Caco-2 (cell line): ENCODE measurements at regions not wholly inside any gene's neighbourhood (a gene's known extent, or its start where the extent isn't known, plus 50 kb on each side); places are given as distances from the start of the nearest gene placed in this dataset.

Source experiments
- BruUV-seq: library from RNA; stranded (reverse); fragments of 400-500 nt; replicated peaks from 2 replicates; lab custom pipeline; 2021; lab: Mats Ljungman, UMichigan
- CTCF ChIA-PET: fragments of 300-600 bp; sonication (Branson Sonifier 250); formaldehyde crosslinking; loops from one replicate; lab custom pipeline; 2022; ENCODE audit warnings: antibody characterized with exemption; lab: Charles Lee
- POLR2A ChIA-PET: fragments of 300-600 bp; sonication (Branson Sonifier 250); formaldehyde crosslinking; loops from one replicate; lab custom pipeline; 2022; ENCODE audit warnings: antibody characterized with exemption; lab: Charles Lee
- DNase-seq, 2 experiments: peaks; one replicate each; pipeline versions ENCODE4 v3.0.0 to v3.0.0-alpha.2; 2020 to 2022
- H3K27me3 ChIP-seq: replicated peaks from 2 replicates; pipeline ENCODE4 v1.6.0; 2011; ENCODE audit warnings: low read length; ENCODE audit not compliant: control insufficient read depth, insufficient read depth
- H3K36me3 ChIP-seq: 2 replicates; pipeline ENCODE4 v1.5.1; 2011; ENCODE audit warnings: low read length; ENCODE audit not compliant: control insufficient read depth, insufficient read depth
- H3K4me1 ChIP-seq: fragments of 250-450 bp; sonication (Bioruptor Pico); 2 replicates; pipeline ENCODE4 v1.5.1; 2020; ENCODE audit warnings: mild to moderate bottlenecking
- H3K4me3 ChIP-seq: 2 replicates; pipeline ENCODE4 v1.5.1; 2011; ENCODE audit warnings: low read depth, mild to moderate bottlenecking, control low read depth, low read length
- H3K9me3 ChIP-seq: fragments of 250-450 bp; sonication (Bioruptor Pico); 2 replicates; pipeline ENCODE4 v1.5.1; 2020; ENCODE audit warnings: mild to moderate bottlenecking, moderate library complexity
- H3K27ac Mint-ChIP-seq: one replicate; pipeline ENCODE4 v1.8.0; 2022; ENCODE audit warnings: mixed read lengths; ENCODE audit not compliant: unreplicated experiment
- H3K27me3 Mint-ChIP-seq: one replicate; pipeline ENCODE4 v1.8.0; 2022; ENCODE audit warnings: mixed read lengths; ENCODE audit not compliant: insufficient read depth, unreplicated experiment
- H3K36me3 Mint-ChIP-seq: one replicate; pipeline ENCODE4 v1.8.0; 2022; ENCODE audit warnings: mild to moderate bottlenecking, mixed read lengths; ENCODE audit not compliant: insufficient read depth, unreplicated experiment
- H3K4me1 Mint-ChIP-seq: one replicate; pipeline ENCODE4 v1.8.0; 2022; ENCODE audit warnings: low read depth, mixed read lengths; ENCODE audit not compliant: unreplicated experiment
- H3K4me3 Mint-ChIP-seq: one replicate; pipeline ENCODE4 v1.8.0; 2022; ENCODE audit warnings: mild to moderate bottlenecking, moderate library complexity, mixed read lengths; ENCODE audit not compliant: unreplicated experiment
- H3K9me3 Mint-ChIP-seq: one replicate; pipeline ENCODE4 v1.8.0; 2022; ENCODE audit warnings: mixed read lengths; ENCODE audit not compliant: unreplicated experiment
- intact Hi-C: fragments of 100-400 bp; cut with micrococcal nuclease; formaldehyde crosslinking; loops from one replicate; pipeline ENCODE4 v1.10.0; 2022; ENCODE audit not compliant: unreplicated experiment
- TF ChIP-seq, protein P1 (sequence below), 2 experiments: fragments of 200-600 bp in 1 of 2; IDR thresholded peaks; 1 replicate in 1 of 2; 2 replicates in 1 of 2; pipeline versions ENCODE4 v1.5.1 to v1.8.0; 2011 to 2022; ENCODE audit warnings: antibody characterized with exemption in 1 of 2, control low read depth in 1 of 2, inconsistent platforms in 1 of 2, low read depth in 1 of 2, low read length in 1 of 2, mild to moderate bottlenecking in 1 of 2, moderate library complexity in 1 of 2; ENCODE audit not compliant: insufficient read depth in 1 of 2, severe bottlenecking in 1 of 2, unreplicated experiment in 1 of 2

DNA sequence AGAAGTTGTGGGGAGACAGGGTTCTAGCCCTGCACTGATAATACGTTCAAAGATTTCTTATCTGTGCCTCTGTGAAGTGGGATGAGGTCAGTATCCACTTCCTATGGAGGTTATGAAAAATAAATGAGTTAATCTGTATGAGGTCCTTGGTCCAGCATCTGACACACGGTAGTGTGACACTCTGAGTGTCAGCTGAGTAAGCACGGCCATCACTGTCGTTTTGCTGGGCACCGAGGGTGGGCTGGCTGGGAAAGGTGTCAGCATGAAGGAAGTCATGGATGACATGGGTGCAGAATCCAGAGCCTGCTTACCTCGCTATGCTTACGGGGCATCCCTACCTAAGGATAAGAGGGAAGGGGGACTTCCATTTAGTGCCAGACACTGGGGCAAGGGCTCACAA is 150.3 kb downstream of the INHBB start:
- Mint-ChIP-seq H3K9me3 (no peaks in the 10 kb centered on the region), H3K4me3 (no peak overlapping the region), H3K36me3 (no peaks in the 10 kb centered on the region), H3K27me3 (peaks cover 3% of the 10 kb centered on the region), H3K4me1 (no peaks in the 10 kb centered on the region), H3K27ac (no peak overlapping the region)
- H3K4me3 ChIP-seq: no peak overlapping the region
- POLR2A ChIA-PET: no interaction called here
- H3K9me3 ChIP-seq: no peaks in the 10 kb centered on the region
- TF ChIP-seq, protein P1, sequence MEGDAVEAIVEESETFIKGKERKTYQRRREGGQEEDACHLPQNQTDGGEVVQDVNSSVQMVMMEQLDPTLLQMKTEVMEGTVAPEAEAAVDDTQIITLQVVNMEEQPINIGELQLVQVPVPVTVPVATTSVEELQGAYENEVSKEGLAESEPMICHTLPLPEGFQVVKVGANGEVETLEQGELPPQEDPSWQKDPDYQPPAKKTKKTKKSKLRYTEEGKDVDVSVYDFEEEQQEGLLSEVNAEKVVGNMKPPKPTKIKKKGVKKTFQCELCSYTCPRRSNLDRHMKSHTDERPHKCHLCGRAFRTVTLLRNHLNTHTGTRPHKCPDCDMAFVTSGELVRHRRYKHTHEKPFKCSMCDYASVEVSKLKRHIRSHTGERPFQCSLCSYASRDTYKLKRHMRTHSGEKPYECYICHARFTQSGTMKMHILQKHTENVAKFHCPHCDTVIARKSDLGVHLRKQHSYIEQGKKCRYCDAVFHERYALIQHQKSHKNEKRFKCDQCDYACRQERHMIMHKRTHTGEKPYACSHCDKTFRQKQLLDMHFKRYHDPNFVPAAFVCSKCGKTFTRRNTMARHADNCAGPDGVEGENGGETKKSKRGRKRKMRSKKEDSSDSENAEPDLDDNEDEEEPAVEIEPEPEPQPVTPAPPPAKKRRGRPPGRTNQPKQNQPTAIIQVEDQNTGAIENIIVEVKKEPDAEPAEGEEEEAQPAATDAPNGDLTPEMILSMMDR (IDR thresholded peaks at IDR 0.05; ENCODE audit: insufficient read depth in 1 of 2, low read depth in 1 of 2, low read length in 1 of 2, severe bottlenecking in 1 of 2, unreplicated experiment in 1 of 2): no peak
- DNase-seq: no peak
- no peaks in the 10 kb centered on the region for H3K27me3 ChIP-seq
- H3K4me1 ChIP-seq: no peaks in the 10 kb centered on the region
- CTCF ChIA-PET: no interaction called here
- intact Hi-C loops: no loop called here
- no TSS peak for BruUV-seq
- no peaks in the 10 kb centered on the region for H3K36me3 ChIP-seq

DNA sequence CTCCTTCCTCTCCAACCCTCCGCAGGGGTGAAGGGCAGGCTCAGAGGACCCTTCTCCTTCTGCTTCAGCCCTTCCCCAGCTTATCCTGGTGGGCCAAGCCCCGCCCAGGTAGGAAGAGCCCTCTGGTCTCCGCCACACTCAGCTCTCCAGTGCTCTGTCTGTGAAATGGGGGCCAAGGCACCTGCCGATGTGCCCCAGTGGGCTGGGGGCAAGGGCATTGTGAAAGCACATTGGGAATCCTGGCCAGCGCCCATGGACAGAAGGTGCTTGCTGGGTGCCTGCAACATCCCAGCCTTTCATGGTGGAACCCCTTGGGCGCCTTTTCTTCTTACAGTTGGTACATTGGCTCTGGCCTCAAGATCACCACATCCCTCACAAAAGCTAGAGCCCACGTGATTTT is 150.8 kb downstream of the INHBB start:
- ChIA-PET CTCF (interaction anchor here (0.7 kb wide), 1 partner anchor 10 kb away, joined by 3 read pairs; no protein-coding TSS in a partner anchor), POLR2A (no interaction called here)
- TF ChIP-seq, protein P1 (IDR thresholded peaks at IDR 0.05; ENCODE audit: insufficient read depth in 1 of 2, low read depth in 1 of 2, low read length in 1 of 2, severe bottlenecking in 1 of 2, unreplicated experiment in 1 of 2): no peak

DNA sequence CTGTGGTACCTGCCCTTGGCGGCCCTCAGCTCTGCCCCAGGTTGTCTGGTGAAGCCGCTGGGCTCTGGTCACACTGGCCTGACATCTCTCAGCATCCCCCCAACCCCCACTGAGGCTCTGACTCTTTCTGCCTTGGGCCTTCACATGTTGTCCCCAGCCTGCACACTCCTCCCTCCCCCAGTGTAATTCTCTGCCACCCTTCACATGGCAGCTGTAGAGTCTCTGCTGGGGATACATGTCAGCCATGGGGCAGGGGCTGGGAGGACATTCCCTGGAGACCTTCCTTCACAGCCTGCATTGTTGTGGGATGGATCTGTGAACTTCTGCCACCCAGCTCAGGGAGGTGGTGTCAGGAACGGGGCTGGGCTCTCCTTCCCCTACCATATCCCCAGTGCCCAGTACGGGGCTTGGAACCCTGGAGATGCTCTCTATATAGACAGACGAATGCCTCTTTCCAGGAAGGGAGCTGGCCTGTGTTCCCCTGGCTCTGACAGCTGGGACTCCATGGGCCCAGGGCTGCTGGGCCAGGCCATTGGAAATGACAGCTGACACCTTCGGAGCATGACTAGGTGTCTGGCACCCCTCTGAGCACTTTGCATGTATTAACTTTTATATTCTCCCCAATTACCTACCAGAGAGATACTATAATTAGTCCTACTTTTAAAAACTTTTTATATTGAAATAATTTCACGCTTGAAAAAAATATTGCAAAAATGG is 151.5 kb downstream of the INHBB start:
- BruUV-seq: no TSS peak
- H3K27ac Mint-ChIP-seq: no peak overlapping the region
- no peaks in the 10 kb centered on the region for H3K4me1 Mint-ChIP-seq
- no peak overlapping the region for H3K4me3 ChIP-seq
- no peaks in the 10 kb centered on the region for H3K36me3 ChIP-seq
- no peaks in the 10 kb centered on the region for H3K4me1 ChIP-seq
- ChIA-PET POLR2A (no interaction called here), CTCF (interaction anchor here (0.7 kb wide), 1 partner anchor 10 kb away, joined by 3 read pairs; no protein-coding TSS in a partner anchor)
- H3K36me3 Mint-ChIP-seq: no peaks in the 10 kb centered on the region
- no peak overlapping the region for H3K4me3 Mint-ChIP-seq
- intact Hi-C loops: no loop called here
- no peak for DNase-seq
- no peaks in the 10 kb centered on the region for H3K9me3 ChIP-seq
- TF ChIP-seq, protein P1 (IDR thresholded peaks at IDR 0.05; ENCODE audit: insufficient read depth in 1 of 2, low read depth in 1 of 2, low read length in 1 of 2, severe bottlenecking in 1 of 2, unreplicated experiment in 1 of 2): no peak
- H3K9me3 Mint-ChIP-seq: no peaks in the 10 kb centered on the region
- no peaks in the 10 kb centered on the region for H3K27me3 ChIP-seq
- no peaks in the 10 kb centered on the region for H3K27me3 Mint-ChIP-seq

More for the DNA sequence above, 150.8 kb downstream of the INHBB start:
- Mint-ChIP-seq H3K36me3 (no peaks in the 10 kb centered on the region), H3K9me3 (no peaks in the 10 kb centered on the region), H3K27me3 (peaks cover 2% of the 10 kb centered on the region), H3K4me3 (no peak overlapping the region), H3K27ac (no peak overlapping the region), H3K4me1 (no peaks in the 10 kb centered on the region)
- DNase-seq: no peak
- BruUV-seq: no TSS peak
- no peak overlapping the region for H3K4me3 ChIP-seq
- H3K4me1 ChIP-seq: no peaks in the 10 kb centered on the region
- H3K27me3 ChIP-seq: no peaks in the 10 kb centered on the region
- intact Hi-C loops: no loop called here
- H3K9me3 ChIP-seq: no peaks in the 10 kb centered on the region
- H3K36me3 ChIP-seq: no peaks in the 10 kb centered on the region
